Neuronal stem cell (in vitro differentiated cells): ENCODE measurements at regions not wholly inside any gene's neighbourhood (a gene's known extent, or its start where the extent isn't known, plus 50 kb on each side); places are given as distances from the start of the nearest gene placed in this dataset.
"Not testable (repeated sequence)": the region's sequence is repeated elsewhere in the genome, so short reads cannot be mapped to it uniquely, and the experiment has no call there.

Experiments used
- DNase-seq: peaks from one replicate; pipeline ENCODE4 v3.0.0-alpha.2; 2013; ENCODE audit warnings: low spot score
- H2AFZ ChIP-seq: one replicate; pipeline ENCODE4 v1.6.1; 2013; ENCODE audit warnings: mild to moderate bottlenecking, low read length, inconsistent platforms
- H2AK5ac ChIP-seq: 2 replicates; pipeline ENCODE4 v1.6.1; 2013; ENCODE audit warnings: low read depth, mild to moderate bottlenecking, inconsistent platforms, low read length, moderate library complexity, mixed read lengths
- H2BK120ac ChIP-seq: 2 replicates; pipeline ENCODE4 v1.6.1; 2013; ENCODE audit warnings: low read depth, mild to moderate bottlenecking, inconsistent platforms, low read length, moderate library complexity, mixed read lengths
- H2BK12ac ChIP-seq: one replicate; pipeline ENCODE4 v1.6.1; 2013; ENCODE audit warnings: low read length, inconsistent platforms
- H2BK15ac ChIP-seq: 2 replicates; pipeline ENCODE4 v1.6.1; 2013; ENCODE audit warnings: mild to moderate bottlenecking, low read length, inconsistent platforms, mixed read lengths
- H2BK5ac ChIP-seq: one replicate; pipeline ENCODE4 v1.6.1; 2013; ENCODE audit warnings: inconsistent platforms, mild to moderate bottlenecking, low read length, moderate library complexity
- H3K14ac ChIP-seq: one replicate; pipeline ENCODE4 v1.6.1; 2013; ENCODE audit warnings: low read length, inconsistent platforms
- H3K18ac ChIP-seq: 2 replicates; pipeline ENCODE4 v1.6.1; 2013; ENCODE audit warnings: low read length, inconsistent platforms
- H3K23ac ChIP-seq: 2 replicates; pipeline ENCODE4 v1.6.1; 2013; ENCODE audit warnings: low read depth, mild to moderate bottlenecking, mixed read lengths, low read length, inconsistent platforms; ENCODE audit not compliant: poor library complexity
- H3K27ac ChIP-seq: replicated peaks from 3 replicates; pipeline ENCODE4 v1.5.1; 2013; ENCODE audit warnings: low read length, inconsistent platforms
- H3K27me3 ChIP-seq, 3 experiments: 2 replicates each; pipeline ENCODE4 v1.6.1; 2013; ENCODE audit warnings: low read length in 3 of 3, mild to moderate bottlenecking in 2 of 3, inconsistent platforms in 1 of 3, low read depth in 1 of 3, mixed read lengths in 1 of 3, moderate library complexity in 1 of 3; ENCODE audit not compliant: control insufficient read depth in 3 of 3, insufficient read depth in 3 of 3
- H3K36me3 ChIP-seq, 2 donors: replicated peaks in 1 of 2; 2 replicates each; pipeline ENCODE4 v1.6.1; 2013; ENCODE audit warnings: low read length in 2 of 2; ENCODE audit not compliant: control insufficient read depth in 2 of 2, insufficient read depth in 2 of 2
- H3K4ac ChIP-seq: 2 replicates; pipeline ENCODE4 v1.6.1; 2013; ENCODE audit warnings: inconsistent platforms, mild to moderate bottlenecking, low read length, moderate library complexity
- H3K4me1 ChIP-seq, 2 donors: 1 replicate in 1 of 2; 2 replicates in 1 of 2; pipeline ENCODE4 v1.6.1; 2013; ENCODE audit warnings: low read length in 2 of 2, low read depth in 1 of 2; ENCODE audit not compliant: control insufficient read depth in 2 of 2, insufficient read depth in 1 of 2
- H3K4me2 ChIP-seq: one replicate; pipeline ENCODE4 v1.6.1; 2013; ENCODE audit warnings: mild to moderate bottlenecking, low read length, inconsistent platforms; ENCODE audit not compliant: insufficient read depth, poor library complexity, severe bottlenecking
- H3K4me3 ChIP-seq, 2 donors: 2 replicates each; pipeline ENCODE4 v1.5.1; 2013; ENCODE audit warnings: low read length in 2 of 2, mild to moderate bottlenecking in 2 of 2, inconsistent platforms in 1 of 2, moderate library complexity in 1 of 2
- H3K79me1 ChIP-seq: one replicate; pipeline ENCODE4 v1.6.1; 2013; ENCODE audit warnings: low read depth, mild to moderate bottlenecking, inconsistent platforms, low read length, moderate library complexity
- H3K9ac ChIP-seq: one replicate; pipeline ENCODE4 v1.6.1; 2013; ENCODE audit warnings: mild to moderate bottlenecking, low read depth, low read length, inconsistent platforms; ENCODE audit not compliant: poor library complexity
- H3K9me3 ChIP-seq, 2 donors: replicated peaks in 1 of 2; 2 replicates each; pipeline versions ENCODE3 to v1.6.1; 2013; ENCODE audit warnings: low read length in 2 of 2, mild to moderate bottlenecking in 2 of 2, inconsistent platforms in 1 of 2, low read depth in 1 of 2, mixed read lengths in 1 of 2, moderate library complexity in 1 of 2; ENCODE audit not compliant: control insufficient read depth in 2 of 2, insufficient read depth in 1 of 2
- H4K8ac ChIP-seq: one replicate; pipeline ENCODE4 v1.6.1; 2013; ENCODE audit warnings: low read depth, mild to moderate bottlenecking, inconsistent platforms, low read length, moderate library complexity
- H4K91ac ChIP-seq: one replicate; pipeline ENCODE4 v1.6.1; 2013; ENCODE audit warnings: low read length, low read depth, mild to moderate bottlenecking, inconsistent platforms; ENCODE audit not compliant: poor library complexity
- WGBS, 2 donors: extraction: QIAGEN DNeasy Blood & Tissue Kit; methylation state at CpG; one replicate each; pipeline ENCODE4 v1.1.7; 2013; ENCODE audit warnings: missing lambda C conversion rate in 2 of 2, mixed read lengths in 1 of 2; ENCODE audit not compliant: insufficient read length in 2 of 2, insufficient replicate concordance in 1 of 2; ENCODE audit errors: extremely low coverage in 2 of 2; 5-methylcytosine and 5-hydroxymethylcytosine counted together

- H3K4me3 ChIP-seq, result no peak overlapping the region
Measured at GRCh38 chr5:60056191-60056590, 162.7 kb upstream of the PDE4D start.

GRCh38 chr5:60055168-60055567 is 161.6 kb upstream of the PDE4D start:
- no peak overlapping the region for H3K4ac ChIP-seq
- no peak overlapping the region for H3K18ac ChIP-seq
- no peak overlapping the region for H3K4me3 ChIP-seq
- no peaks in the 10 kb centered on the region for H3K36me3 ChIP-seq
- no peak for DNase-seq
- H3K14ac ChIP-seq, result no peak overlapping the region
- H3K9ac ChIP-seq, result no peak overlapping the region
- H4K91ac ChIP-seq, result no peak overlapping the region
- no peak overlapping the region for H3K23ac ChIP-seq
- H3K9me3 ChIP-seq, result no peaks in the 10 kb centered on the region
- no peak overlapping the region for H4K8ac ChIP-seq
- no peak overlapping the region for H2AK5ac ChIP-seq
- no peak overlapping the region for H3K27ac ChIP-seq
- no peaks in the 10 kb centered on the region for H3K27me3 ChIP-seq
- H2BK5ac ChIP-seq, result no peak overlapping the region
- H3K79me1 ChIP-seq, result no peaks in the 10 kb centered on the region
- no peaks in the 10 kb centered on the region for H3K4me1 ChIP-seq
- no peak overlapping the region for H2BK120ac ChIP-seq
- H2BK12ac ChIP-seq, result no peak overlapping the region
- H3K4me2 ChIP-seq, result no peak overlapping the region
- H2AFZ ChIP-seq, result no peak overlapping the region
- no peak overlapping the region for H2BK15ac ChIP-seq

More at GRCh38 chr5:60056191-60056590, 162.7 kb upstream of the PDE4D start:
- H3K14ac ChIP-seq, result no peak overlapping the region
- no peaks in the 10 kb centered on the region for H3K79me1 ChIP-seq
- no peaks in the 10 kb centered on the region for H3K9me3 ChIP-seq
- no peak overlapping the region for H2BK5ac ChIP-seq
- H3K27me3 ChIP-seq, result no peaks in the 10 kb centered on the region
- no peak overlapping the region for H2BK120ac ChIP-seq
- no peak overlapping the region for H2AK5ac ChIP-seq
- H2BK15ac ChIP-seq, result no peak overlapping the region
- H3K4me2 ChIP-seq, result no peak overlapping the region
- H4K91ac ChIP-seq, result no peak overlapping the region
- no peaks in the 10 kb centered on the region for H3K36me3 ChIP-seq
- H3K18ac ChIP-seq, result no peak overlapping the region
- no peak overlapping the region for H3K4ac ChIP-seq
- no CpG with 5 or more reads among the region's 4 CpGs for WGBS, 2 donors
- no peak overlapping the region for H3K23ac ChIP-seq
- no peak overlapping the region for H4K8ac ChIP-seq
- H2BK12ac ChIP-seq, result no peak overlapping the region
- H3K4me1 ChIP-seq, result no peaks in the 10 kb centered on the region
- no peak overlapping the region for H3K27ac ChIP-seq
- no peak overlapping the region for H2AFZ ChIP-seq
- DNase-seq, result no peak
- H3K9ac ChIP-seq, result no peak overlapping the region

- not testable (repeated sequence) for H3K36me3 ChIP-seq, H2AFZ ChIP-seq, H3K9ac ChIP-seq, H3K4ac ChIP-seq, H4K8ac ChIP-seq, H3K27ac ChIP-seq, H2BK5ac ChIP-seq, H3K4me1 ChIP-seq, H3K14ac ChIP-seq, H3K4me2 ChIP-seq, DNase-seq, H3K4me3 ChIP-seq, H4K91ac ChIP-seq, H3K23ac ChIP-seq, H2AK5ac ChIP-seq, H3K9me3 ChIP-seq, H3K27me3 ChIP-seq, H2BK120ac ChIP-seq, H3K18ac ChIP-seq, H2BK12ac ChIP-seq, H2BK15ac ChIP-seq, H3K79me1 ChIP-seq
- WGBS, 2 donors, result no CpG with 5 or more reads among the region's 6 CpGs
Measured at GRCh38 chr5:60041996-60042664, 148.6 kb upstream of the PDE4D start.

- not testable (repeated sequence) for H3K79me1 ChIP-seq, H2AK5ac ChIP-seq, H3K23ac ChIP-seq, H3K36me3 ChIP-seq, H2AFZ ChIP-seq, H3K4ac ChIP-seq, H2BK15ac ChIP-seq, H3K9me3 ChIP-seq, H4K8ac ChIP-seq, H3K27me3 ChIP-seq, H2BK120ac ChIP-seq, H3K18ac ChIP-seq, H3K14ac ChIP-seq, H4K91ac ChIP-seq, DNase-seq, H3K27ac ChIP-seq, H3K4me3 ChIP-seq, H2BK5ac ChIP-seq, H3K4me2 ChIP-seq, H3K4me1 ChIP-seq, H3K9ac ChIP-seq, H2BK12ac ChIP-seq
- WGBS, 2 donors, result no CpG with 5 or more reads among the region's 8 CpGs
Measured at GRCh38 chr5:60041508-60041907, 148.0 kb upstream of the PDE4D start.
